GM12874 (cell line): ENCODE measurements at regions not wholly inside any gene's neighbourhood (a gene's known extent, or its start where the extent isn't known, plus 50 kb on each side); places are given as distances from the start of the nearest gene placed in this dataset.

Source experiments
- CTCF ChIP-seq: IDR thresholded peaks from 2 replicates; pipeline ENCODE4 v1.5.1; 2011; ENCODE audit warnings: low read depth, mild to moderate bottlenecking, control low read depth, low read length, moderate library complexity; ENCODE audit not compliant: insufficient read depth

GRCh38 chr11:97937501-97937900, 1083.2 kb upstream of the CNTN5 start:
- no peak for TF ChIP-seq CTCF

DNA sequence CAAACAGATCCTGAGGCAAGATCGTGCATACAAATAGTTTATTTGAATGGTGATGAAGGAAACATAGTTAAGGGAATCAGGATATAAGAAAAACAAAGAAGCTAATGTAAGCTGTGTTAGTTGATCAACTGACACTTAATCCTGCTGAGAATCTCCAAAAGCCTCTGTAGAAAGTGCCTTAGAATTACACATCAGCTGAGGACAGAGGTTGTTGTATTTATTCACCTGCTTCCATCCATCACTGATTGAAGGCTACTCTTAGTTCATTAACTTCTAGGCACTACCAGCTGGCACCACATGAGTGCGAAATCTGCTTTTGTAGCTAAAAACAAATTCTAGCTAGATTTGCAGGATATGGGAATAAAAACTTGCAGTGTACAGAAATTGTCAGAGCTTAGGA, 1082.0 kb upstream of the CNTN5 start:
- TF ChIP-seq CTCF = no peak

GRCh38 chr11:97943493-97943892, 1077.3 kb upstream of the CNTN5 start:
- no peak for TF ChIP-seq CTCF

- no peak for TF ChIP-seq CTCF
Measured at GRCh38 chr11:97948793-97949192, 1072.0 kb upstream of the CNTN5 start.

- no peak for TF ChIP-seq CTCF
Measured at GRCh38 chr11:97955595-97955994, 1065.2 kb upstream of the CNTN5 start.

DNA sequence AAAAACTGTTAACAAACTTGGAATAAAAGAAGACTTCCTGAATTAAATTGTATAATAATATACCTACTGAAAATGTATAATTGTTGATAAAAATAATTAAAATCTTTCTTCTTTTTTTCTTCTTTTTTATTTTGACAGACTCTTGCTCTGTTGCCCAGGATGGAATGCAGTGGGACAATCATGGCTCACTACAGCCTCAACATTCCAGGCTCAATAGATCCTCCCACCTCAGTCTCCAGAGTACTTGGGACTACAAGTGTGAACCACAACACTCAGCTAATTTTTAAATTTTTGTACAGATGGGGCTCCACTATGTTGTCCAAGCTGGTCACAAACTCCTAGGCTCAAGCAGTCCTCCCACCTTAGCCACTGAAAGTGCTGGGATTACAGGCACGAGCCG, 1063.8 kb upstream of the CNTN5 start:
- TF ChIP-seq CTCF = no peak

DNA sequence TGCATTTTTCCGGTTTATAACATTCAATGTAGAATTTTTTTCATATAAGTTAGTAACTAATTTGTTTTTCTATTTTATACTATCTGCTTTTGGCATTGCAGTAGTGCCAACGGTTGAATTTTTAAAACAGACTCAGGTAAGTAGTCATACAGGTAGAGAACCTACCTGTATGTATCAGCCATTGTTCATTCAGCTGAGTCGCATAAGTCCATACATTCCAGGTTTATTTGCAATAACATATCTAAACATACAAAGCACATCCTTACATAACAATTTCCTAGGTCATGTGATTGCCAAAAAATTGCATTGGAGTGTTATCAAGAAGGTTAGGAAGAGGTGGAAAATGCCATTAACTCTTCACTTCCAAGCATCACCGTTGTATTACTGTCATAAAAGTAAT, 1059.3 kb upstream of the CNTN5 start:
- TF ChIP-seq CTCF = no peak

DNA sequence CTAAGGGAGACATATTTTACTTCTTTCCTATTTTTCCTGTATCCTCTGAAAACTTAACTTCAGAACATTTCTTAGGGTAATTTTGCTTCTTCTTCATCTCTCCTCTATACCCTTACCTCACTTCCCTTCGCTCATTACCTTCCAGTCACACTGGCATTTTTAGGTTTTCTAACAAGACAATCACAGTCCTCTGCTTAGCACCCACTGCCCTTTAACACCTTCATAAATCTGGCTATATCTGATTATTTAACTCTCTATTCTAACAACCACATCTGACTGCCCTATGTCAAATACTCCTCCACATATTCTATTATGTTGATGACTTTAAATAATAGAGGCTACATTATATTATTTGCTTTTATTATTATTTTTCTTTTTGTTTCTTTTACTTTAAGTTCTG, 1058.0 kb upstream of the CNTN5 start:
- TF ChIP-seq CTCF = no peak
